WTC11 (cell line): ENCODE measurements at regions not wholly inside any gene's neighbourhood (a gene's known extent, or its start where the extent isn't known, plus 50 kb on each side); places are given as distances from the start of the nearest gene placed in this dataset.

Source experiments
- ATAC-seq: fragments of 200-7000 bp; cut with Tn5 transposase; 2 replicates; pipeline ENCODE4 v1.10.0; 2021; ENCODE audit warnings: mild to moderate bottlenecking, moderate library complexity
- CTCF ChIA-PET: fragments of 300-600 bp; sonication (Branson Sonifier 250); formaldehyde crosslinking; loops from one replicate; lab custom pipeline; 2021; ENCODE audit warnings: antibody characterized with exemption; lab: Charles Lee
- POLR2A ChIA-PET: fragments of 350-600 bp; sonication (Branson Sonifier 250); formaldehyde crosslinking; loops from one replicate; lab custom pipeline; 2021; ENCODE audit warnings: antibody characterized with exemption; lab: Charles Lee
- DNase-seq: peaks from one replicate; pipeline ENCODE4 v3.0.0; 2021; ENCODE audit warnings: low spot score
- H3K27ac Mint-ChIP-seq: 2 replicates; pipeline ENCODE4 v1.8.0; 2021; ENCODE audit warnings: mixed read lengths
- H3K27me3 Mint-ChIP-seq: 2 replicates; pipeline ENCODE4 v1.8.0; 2021; ENCODE audit warnings: low read depth, mild to moderate bottlenecking, moderate library complexity, mixed read lengths
- H3K36me3 Mint-ChIP-seq: 2 replicates; pipeline ENCODE4 v1.8.0; 2021; ENCODE audit warnings: mixed read lengths
- H3K4me1 Mint-ChIP-seq: 2 replicates; pipeline ENCODE4 v1.8.0; 2022; ENCODE audit warnings: mixed read lengths
- H3K4me3 Mint-ChIP-seq: 2 replicates; pipeline ENCODE4 v1.8.0; 2021; ENCODE audit warnings: mild to moderate bottlenecking, moderate library complexity, mixed read lengths
- H3K9me3 Mint-ChIP-seq: 2 replicates; pipeline ENCODE4 v1.8.0; 2021; ENCODE audit warnings: mixed read lengths
- AR ChIP-seq: fragments of 250-450 bp; sonication (Bioruptor Pico); IDR thresholded peaks from 2 replicates; pipeline ENCODE4 v1.9.0; 2021; ENCODE audit warnings: mild to moderate bottlenecking
- ARID4B ChIP-seq: sonication (generic); formaldehyde crosslinking; IDR thresholded peaks from 2 replicates; pipeline ENCODE4 v1.8.0; 2023; ENCODE audit warnings: missing genetic modification reagents, mild to moderate bottlenecking, borderline replicate concordance
- FOXP4 ChIP-seq: sonication (generic); formaldehyde crosslinking; IDR thresholded peaks from 2 replicates; pipeline ENCODE4 v1.8.0; 2022; ENCODE audit warnings: mild to moderate bottlenecking, missing genetic modification reagents
- GABPB1 ChIP-seq: sonication (generic); formaldehyde crosslinking; IDR thresholded peaks from 2 replicates; pipeline ENCODE4 v1.8.1; 2023; ENCODE audit warnings: mild to moderate bottlenecking, missing genetic modification reagents
- HMGA2 ChIP-seq: fragments of 250-450 bp; sonication (Bioruptor Pico); IDR thresholded peaks from 2 replicates; pipeline ENCODE4 v1.4.0; 2021; ENCODE audit warnings: mild to moderate bottlenecking, moderate library complexity
- MAX ChIP-seq: sonication (generic); formaldehyde crosslinking; IDR thresholded peaks from 2 replicates; pipeline ENCODE4 v1.8.0; 2022; ENCODE audit warnings: mild to moderate bottlenecking, missing genetic modification reagents
- OVOL2 ChIP-seq: fragments of 250-450 bp; sonication (Bioruptor Pico); IDR thresholded peaks from 2 replicates; pipeline ENCODE4 v1.9.0; 2021; ENCODE audit warnings: mild to moderate bottlenecking, borderline replicate concordance
- STAT6 ChIP-seq: sonication (generic); formaldehyde crosslinking; conservative IDR thresholded peaks from 2 replicates; pipeline ENCODE4 v1.8.1; 2023; ENCODE audit warnings: mild to moderate bottlenecking, low read depth, missing genetic modification reagents, moderate library complexity
- USF2 ChIP-seq: sonication (generic); formaldehyde crosslinking; IDR thresholded peaks from 2 replicates; pipeline ENCODE4 v1.8.1; 2023; ENCODE audit warnings: mild to moderate bottlenecking, missing genetic modification reagents, moderate library complexity
- ZNF232 ChIP-seq: sonication (generic); formaldehyde crosslinking; IDR thresholded peaks from 2 replicates; pipeline ENCODE4 v1.8.0; 2022; ENCODE audit warnings: mild to moderate bottlenecking, missing genetic modification reagents
- ZNF263 ChIP-seq: sonication (generic); formaldehyde crosslinking; IDR thresholded peaks from 2 replicates; pipeline ENCODE4 v1.8.1; 2022; ENCODE audit warnings: low read depth, mild to moderate bottlenecking, moderate library complexity, missing genetic modification reagents
- ZNF532 ChIP-seq: fragments of 250-450 bp; sonication (Bioruptor Pico); IDR thresholded peaks from 2 replicates; pipeline ENCODE4 v1.9.0; 2021; ENCODE audit warnings: mild to moderate bottlenecking, borderline replicate concordance
- ZSCAN18 ChIP-seq: fragments of 250-450 bp; sonication (Bioruptor Pico); IDR thresholded peaks from 2 replicates; pipeline ENCODE4 v2.1.2; 2022; ENCODE audit warnings: mild to moderate bottlenecking, moderate library complexity

GRCh38 chr13:21938168-21938567 is 267.3 kb downstream of the FGF9 start (continued):
- TF ChIP-seq AR (CRISPR knock-in tag): no peak
- no peak for TF ChIP-seq MAX (CRISPR knock-in tag)
- TF ChIP-seq ZNF232: no peak
- no peak for TF ChIP-seq FOXP4 (CRISPR knock-in tag)
- TF ChIP-seq ZNF263 (CRISPR knock-in tag): no peak
- TF ChIP-seq USF2: no peak
- no peak for TF ChIP-seq STAT6 (CRISPR knock-in tag)
- no peak for TF ChIP-seq HMGA2 (CRISPR knock-in tag)
- TF ChIP-seq ZSCAN18 (CRISPR knock-in tag): no peak
- TF ChIP-seq GABPB1 (CRISPR knock-in tag): no peak

GRCh38 chr13:21938636-21939035 is 267.8 kb downstream of the FGF9 start:
- Mint-ChIP-seq H3K36me3 (peaks cover 19% of the 10 kb centered on the region), H3K4me3 (no peak overlapping the region), H3K4me1 (no peaks in the 10 kb centered on the region; the same call in 1 of the 2 replicates), H3K27me3 (peaks cover 2% of the 10 kb centered on the region; the same call in 1 of the 2 replicates), H3K9me3 (peaks cover 26% of the 10 kb centered on the region), H3K27ac (no peak overlapping the region)
- DNase-seq (no peak), ATAC-seq (no peak)
- TF ChIP-seq HMGA2 (CRISPR knock-in tag) (no peak), ZNF532 (CRISPR knock-in tag) (no peak), OVOL2 (CRISPR knock-in tag) (no peak), ARID4B (CRISPR knock-in tag) (no peak), GABPB1 (CRISPR knock-in tag) (no peak)
- POLR2A ChIA-PET: no interaction called here
- CTCF ChIA-PET: interaction anchor here (0.7 to 1.3 kb wide), 2 partner anchors 25 to 64 kb away, joined by 3 to 4 read pairs; no protein-coding TSS in a partner anchor
